K562 (cell line): ENCODE measurements at regions not wholly inside any gene's neighbourhood (a gene's known extent, or its start where the extent isn't known, plus 50 kb on each side); places are given as distances from the start of the nearest gene placed in this dataset.
A peak's percentile ranks its signal among the peaks of the same experiment; 100 is the strongest.

Experiments used
- ATAC-seq: fragments of 200-7000 bp; cut with Tn5 transposase; 3 replicates; pipeline ENCODE4 v1.9.1; 2020; ENCODE audit warnings: moderate library complexity
- BruUV-seq: library from RNA; stranded (reverse); fragments of 400-500 nt; replicated peaks from 2 replicates; lab custom pipeline; 2021; lab: Mats Ljungman, UMichigan
- CTCF ChIA-PET: fragments of 300-600 bp; formaldehyde crosslinking; extraction: SDS; loops from one replicate; lab custom pipeline; 2021; ENCODE audit warnings: low intra/inter-chr PET ratio; lab: Yijun Ruan, JAX
- POLR2A ChIA-PET: fragments of 300-600, 350-650 bp; sonication (Branson Sonifier 250); formaldehyde crosslinking; extraction: SDS; loops from one replicate; lab custom pipeline; 2021; ENCODE audit warnings: antibody characterized with exemption, inconsistent platforms; lab: Yijun Ruan, JAX
- DNase-seq, 4 experiments: peaks; one replicate each; pipeline versions ENCODE4 v3.0.0 to v3.0.0-alpha.2; 2011 to 2018; ENCODE audit warnings: low spot score in 3 of 4, mixed read lengths in 3 of 4; ENCODE audit errors: extremely low read depth in 1 of 4
- FAIRE-seq: peaks from 2 replicates; lab custom pipeline; 2011; peaks lifted over from hg19 to GRCh38; lab: Jason Lieb, UNC
- H2AFZ ChIP-seq: 2 replicates; pipeline ENCODE4 v1.6.0; 2011; ENCODE audit warnings: low read depth, low read length, control low read depth, inconsistent platforms
- H3K27ac ChIP-seq: fragments of 200-600 bp; 3 replicates; pipeline ENCODE4 v1.8.0; 2011; ENCODE audit warnings: low read depth, mild to moderate bottlenecking, control low read depth, inconsistent platforms, low read length, moderate library complexity, mixed read lengths; ENCODE audit errors: extremely low read depth
- H3K27me3 ChIP-seq, 2 experiments: fragments of 300-600 bp in 1 of 2; 2 replicates in 1 of 2; 3 replicates in 1 of 2; pipeline versions ENCODE4 v1.6.0 to v1.8.0; 2011; ENCODE audit warnings: inconsistent platforms in 2 of 2, low read length in 2 of 2, mild to moderate bottlenecking in 1 of 2, mixed read lengths in 1 of 2, moderate library complexity in 1 of 2; ENCODE audit not compliant: control insufficient read depth in 2 of 2, insufficient read depth in 2 of 2
- H3K36me3 ChIP-seq: fragments of 300-600 bp; 3 replicates; pipeline ENCODE4 v1.8.0; 2011; ENCODE audit warnings: mild to moderate bottlenecking, low read length, inconsistent platforms; ENCODE audit not compliant: control insufficient read depth, insufficient read depth
- H3K4me1 ChIP-seq, 2 experiments: fragments of 200-600 bp in 1 of 2; replicated peaks in 1 of 2; 2 replicates in 1 of 2; 3 replicates in 1 of 2; pipeline versions ENCODE4 v1.5.1 to v1.8.0; 2011; ENCODE audit warnings: inconsistent platforms in 2 of 2, low read length in 2 of 2, mild to moderate bottlenecking in 1 of 2, mixed read lengths in 1 of 2, moderate library complexity in 1 of 2; ENCODE audit not compliant: control insufficient read depth in 2 of 2, insufficient read depth in 2 of 2
- H3K4me2 ChIP-seq: 2 replicates; pipeline ENCODE4 v1.6.1; 2011; ENCODE audit warnings: low read length, control low read depth, inconsistent platforms, mixed read lengths; ENCODE audit not compliant: insufficient read depth
- H3K4me3 ChIP-seq: fragments of 200-600 bp; sonication (generic), shearing (Covaris generic); 2 replicates; pipeline ENCODE4 v1.5.1; 2016; ENCODE audit warnings: control low read depth, inconsistent platforms
- H3K79me2 ChIP-seq: fragments of 200-600 bp; 3 replicates; pipeline ENCODE4 v1.8.0; 2011; ENCODE audit warnings: low read length, inconsistent platforms; ENCODE audit not compliant: control insufficient read depth, insufficient read depth
- H3K9ac ChIP-seq, 2 experiments: 2 replicates each; pipeline versions ENCODE4 v1.6.0 to v1.6.1; 2011; ENCODE audit warnings: low read depth in 2 of 2, low read length in 2 of 2, control low read depth in 1 of 2, inconsistent platforms in 1 of 2, mild to moderate bottlenecking in 1 of 2, mixed read lengths in 1 of 2; ENCODE audit not compliant: insufficient read depth in 1 of 2
- H3K9me1 ChIP-seq: one replicate; pipeline ENCODE4 v1.6.0; 2011; ENCODE audit warnings: inconsistent platforms, mild to moderate bottlenecking, low read length, moderate library complexity; ENCODE audit not compliant: control insufficient read depth, insufficient read depth
- H3K9me3 ChIP-seq: replicated peaks from 2 replicates; pipeline ENCODE4 v1.5.1; 2011; ENCODE audit warnings: low read depth, low read length, inconsistent platforms; ENCODE audit not compliant: control insufficient read depth, insufficient read depth
- H4K20me1 ChIP-seq: replicated peaks from 2 replicates; pipeline ENCODE4 v1.6.1; 2011; ENCODE audit warnings: low read length, inconsistent platforms, mixed read lengths; ENCODE audit not compliant: control insufficient read depth, insufficient read depth
- RAD21 ChIP-seq, 2 experiments: fragments of 250-450 bp in 1 of 2; fragments of 450-650 bp in 1 of 2; sonication (Bioruptor Pico) in 1 of 2; formaldehyde crosslinking in 1 of 2; IDR thresholded peaks in 1 of 2; conservative IDR thresholded peaks in 1 of 2; 2 replicates each; pipeline versions ENCODE4 v1.4.0 to v1.8.0; 2020 to 2022; ENCODE audit warnings: mild to moderate bottlenecking in 2 of 2, moderate library complexity in 1 of 2
- WGBS: fragments of 100-300 bp; shearing (Covaris generic); methylation state at CpG from one replicate; pipeline ENCODE4 v1.1.6; 2016; ENCODE audit warnings: low coverage, mixed read lengths; ENCODE audit not compliant: insufficient coverage; ENCODE audit errors: missing lambda C conversion rate; 5-methylcytosine and 5-hydroxymethylcytosine counted together
- in situ Hi-C: fragments of 300-500 bp; cut with MboI; formaldehyde crosslinking; loops from 4 replicates; pipeline ENCODE4 v1.15.0; 2018; ENCODE audit warnings: inconsistent platforms, mixed read lengths
- intact Hi-C: fragments of 100-400 bp; cut with micrococcal nuclease; formaldehyde crosslinking; loops from 2 replicates; pipeline ENCODE4 v1.14.2; 2022
- TF ChIP-seq, protein P1 (sequence below), 2 experiments: fragments of 450-650 bp; IDR thresholded peaks; 2 replicates each; pipeline ENCODE4 v1.6.1; 2018; ENCODE audit warnings: mild to moderate bottlenecking in 2 of 2, low read depth in 1 of 2; ENCODE audit not compliant: partially characterized antibody in 2 of 2
- TF ChIP-seq, protein P2 (sequence below), 3 experiments: IDR thresholded peaks in 2 of 3; conservative IDR thresholded peaks in 1 of 3; 2 replicates each; pipeline ENCODE4 v1.5.1; 2011 to 2012; ENCODE audit warnings: low read length in 3 of 3, mild to moderate bottlenecking in 3 of 3, control low read depth in 2 of 3, improper control_type of control experiment in 1 of 3, inconsistent platforms in 1 of 3, low read depth in 1 of 3, mixed read lengths in 1 of 3, moderate library complexity in 1 of 3; ENCODE audit not compliant: insufficient read depth in 2 of 3

DNA sequence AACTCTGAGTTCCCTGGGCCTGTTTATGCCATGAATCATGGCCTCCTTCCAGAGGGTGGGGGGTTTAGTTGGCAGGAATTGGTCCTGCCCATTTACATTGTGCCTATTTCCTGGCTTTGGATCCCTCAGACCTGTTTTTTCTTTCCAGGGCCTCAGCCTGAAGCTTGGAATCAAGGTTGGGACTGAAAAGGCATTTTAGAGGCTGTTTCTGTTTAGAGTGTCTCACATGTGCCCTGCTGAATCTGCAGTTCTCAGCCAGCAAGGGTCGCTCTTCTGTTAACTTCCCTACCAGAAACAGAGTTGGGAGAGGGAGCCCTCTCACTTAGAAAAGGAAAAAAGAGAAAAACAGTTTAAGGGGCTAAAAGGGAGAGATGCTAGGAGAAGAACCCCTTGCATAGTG lies 191.1 kb downstream of the PTPRC start:
- TF ChIP-seq, protein P1, sequence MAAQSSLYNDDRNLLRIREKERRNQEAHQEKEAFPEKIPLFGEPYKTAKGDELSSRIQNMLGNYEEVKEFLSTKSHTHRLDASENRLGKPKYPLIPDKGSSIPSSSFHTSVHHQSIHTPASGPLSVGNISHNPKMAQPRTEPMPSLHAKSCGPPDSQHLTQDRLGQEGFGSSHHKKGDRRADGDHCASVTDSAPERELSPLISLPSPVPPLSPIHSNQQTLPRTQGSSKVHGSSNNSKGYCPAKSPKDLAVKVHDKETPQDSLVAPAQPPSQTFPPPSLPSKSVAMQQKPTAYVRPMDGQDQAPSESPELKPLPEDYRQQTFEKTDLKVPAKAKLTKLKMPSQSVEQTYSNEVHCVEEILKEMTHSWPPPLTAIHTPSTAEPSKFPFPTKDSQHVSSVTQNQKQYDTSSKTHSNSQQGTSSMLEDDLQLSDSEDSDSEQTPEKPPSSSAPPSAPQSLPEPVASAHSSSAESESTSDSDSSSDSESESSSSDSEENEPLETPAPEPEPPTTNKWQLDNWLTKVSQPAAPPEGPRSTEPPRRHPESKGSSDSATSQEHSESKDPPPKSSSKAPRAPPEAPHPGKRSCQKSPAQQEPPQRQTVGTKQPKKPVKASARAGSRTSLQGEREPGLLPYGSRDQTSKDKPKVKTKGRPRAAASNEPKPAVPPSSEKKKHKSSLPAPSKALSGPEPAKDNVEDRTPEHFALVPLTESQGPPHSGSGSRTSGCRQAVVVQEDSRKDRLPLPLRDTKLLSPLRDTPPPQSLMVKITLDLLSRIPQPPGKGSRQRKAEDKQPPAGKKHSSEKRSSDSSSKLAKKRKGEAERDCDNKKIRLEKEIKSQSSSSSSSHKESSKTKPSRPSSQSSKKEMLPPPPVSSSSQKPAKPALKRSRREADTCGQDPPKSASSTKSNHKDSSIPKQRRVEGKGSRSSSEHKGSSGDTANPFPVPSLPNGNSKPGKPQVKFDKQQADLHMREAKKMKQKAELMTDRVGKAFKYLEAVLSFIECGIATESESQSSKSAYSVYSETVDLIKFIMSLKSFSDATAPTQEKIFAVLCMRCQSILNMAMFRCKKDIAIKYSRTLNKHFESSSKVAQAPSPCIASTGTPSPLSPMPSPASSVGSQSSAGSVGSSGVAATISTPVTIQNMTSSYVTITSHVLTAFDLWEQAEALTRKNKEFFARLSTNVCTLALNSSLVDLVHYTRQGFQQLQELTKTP (IDR thresholded peaks at IDR 0.05; ENCODE audit: low read depth in 1 of 2, partially characterized antibody in 2 of 2), result no peak
- TF ChIP-seq RAD21 (CRISPR knock-in tag; conservative IDR thresholded peaks at IDR 0.05 in 1 of 2, IDR thresholded peaks at IDR 0.05 in 1 of 2), result peak; percentile 19 to 49; a peak in 2 of 4 replicates
- TF ChIP-seq, protein P2, sequence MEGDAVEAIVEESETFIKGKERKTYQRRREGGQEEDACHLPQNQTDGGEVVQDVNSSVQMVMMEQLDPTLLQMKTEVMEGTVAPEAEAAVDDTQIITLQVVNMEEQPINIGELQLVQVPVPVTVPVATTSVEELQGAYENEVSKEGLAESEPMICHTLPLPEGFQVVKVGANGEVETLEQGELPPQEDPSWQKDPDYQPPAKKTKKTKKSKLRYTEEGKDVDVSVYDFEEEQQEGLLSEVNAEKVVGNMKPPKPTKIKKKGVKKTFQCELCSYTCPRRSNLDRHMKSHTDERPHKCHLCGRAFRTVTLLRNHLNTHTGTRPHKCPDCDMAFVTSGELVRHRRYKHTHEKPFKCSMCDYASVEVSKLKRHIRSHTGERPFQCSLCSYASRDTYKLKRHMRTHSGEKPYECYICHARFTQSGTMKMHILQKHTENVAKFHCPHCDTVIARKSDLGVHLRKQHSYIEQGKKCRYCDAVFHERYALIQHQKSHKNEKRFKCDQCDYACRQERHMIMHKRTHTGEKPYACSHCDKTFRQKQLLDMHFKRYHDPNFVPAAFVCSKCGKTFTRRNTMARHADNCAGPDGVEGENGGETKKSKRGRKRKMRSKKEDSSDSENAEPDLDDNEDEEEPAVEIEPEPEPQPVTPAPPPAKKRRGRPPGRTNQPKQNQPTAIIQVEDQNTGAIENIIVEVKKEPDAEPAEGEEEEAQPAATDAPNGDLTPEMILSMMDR (IDR thresholded peaks at IDR 0.05 in 2 of 3, conservative IDR thresholded peaks at IDR 0.05 in 1 of 3; ENCODE audit: insufficient read depth in 2 of 3, low read depth in 1 of 3, low read length in 3 of 3), result peak in 1 of 3 experiments; percentile 20; a peak in 1 of 6 replicates
- peak in 1 of 4 experiments; percentile 4 for DNase-seq
- POLR2A ChIA-PET, result no interaction called here
- no peaks in the 10 kb centered on the region; the same call in 1 of the 2 replicates for H3K9me3 ChIP-seq
- H3K9ac ChIP-seq, result no peak overlapping the region
- no peaks in the 10 kb centered on the region for H3K4me1 ChIP-seq
- no peak for FAIRE-seq
- no peak overlapping the region for H3K4me3 ChIP-seq
- H3K27me3 ChIP-seq, result no peaks in the 10 kb centered on the region
- H3K79me2 ChIP-seq, result no peaks in the 10 kb centered on the region
- no TSS peak for BruUV-seq
- no peak overlapping the region for H3K4me2 ChIP-seq
- no peaks in the 10 kb centered on the region for H3K36me3 ChIP-seq
- ATAC-seq, result peak; percentile 61; the same call in 2 of the 3 replicates
- CTCF ChIA-PET, result no interaction called here
- intact Hi-C loops, result no loop called here
- no peak overlapping the region for H2AFZ ChIP-seq
- H4K20me1 ChIP-seq, result no peaks in the 10 kb centered on the region
- WGBS, result 0% methylated on average over 1 of the region's 1 CpG
- H3K27ac ChIP-seq, result no peak overlapping the region
- in situ Hi-C loops, result no loop called here
- H3K9me1 ChIP-seq, result no peaks in the 10 kb centered on the region
